Ecto neural progenitor cell (in vitro differentiated cells): ENCODE measurements at regions not wholly inside any gene's neighbourhood (a gene's known extent, or its start where the extent isn't known, plus 50 kb on each side); places are given as distances from the start of the nearest gene placed in this dataset.
"Not testable (repeated sequence)": the region's sequence is repeated elsewhere in the genome, so short reads cannot be mapped to it uniquely, and the experiment has no call there.

Source experiments
- DNase-seq: peaks from one replicate; pipeline ENCODE4 v3.0.0-alpha.2; 2018; ENCODE audit warnings: low spot score

DNA sequence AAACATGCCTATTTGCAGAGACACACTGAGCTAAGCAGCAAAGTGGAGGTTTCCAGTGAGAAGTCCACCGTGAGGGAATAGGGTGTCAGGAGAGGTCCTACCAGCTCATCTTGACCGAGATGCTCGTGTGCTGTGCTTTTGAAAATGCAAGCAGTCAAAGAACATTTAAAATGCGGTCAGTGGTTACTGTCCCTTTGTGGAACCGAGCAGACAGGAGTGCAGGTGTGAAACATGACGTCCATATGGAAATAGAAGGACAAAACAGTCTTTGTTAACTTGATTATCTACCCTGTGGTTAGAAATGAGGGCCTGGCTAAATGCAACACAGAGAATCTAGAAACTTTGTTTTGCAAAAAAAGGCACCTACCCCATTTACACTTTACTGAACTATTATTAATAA is 473.3 kb downstream of the SPATA31A6 start:
- not testable (repeated sequence) for DNase-seq

DNA sequence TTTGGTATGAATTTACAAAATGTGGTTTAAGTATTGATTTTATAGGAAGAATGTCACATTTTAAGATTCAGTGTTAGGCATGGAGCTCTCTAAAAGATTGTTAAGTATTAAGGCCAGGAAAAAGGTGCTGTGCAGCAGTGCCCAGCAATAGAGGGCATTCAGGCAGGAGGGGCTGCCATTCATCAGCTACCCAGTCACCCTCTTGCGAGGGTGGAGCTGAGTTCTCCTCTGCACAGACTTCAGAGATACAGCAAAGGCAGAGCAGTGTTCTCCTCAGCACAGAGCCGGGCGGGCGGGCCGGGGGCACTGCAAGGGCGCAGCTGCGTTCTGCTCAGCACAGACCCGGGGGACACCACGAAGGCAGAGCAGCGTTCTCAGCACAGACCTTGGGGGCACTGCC is 474.0 kb downstream of the SPATA31A6 start:
- DNase-seq = not testable (repeated sequence)

DNA sequence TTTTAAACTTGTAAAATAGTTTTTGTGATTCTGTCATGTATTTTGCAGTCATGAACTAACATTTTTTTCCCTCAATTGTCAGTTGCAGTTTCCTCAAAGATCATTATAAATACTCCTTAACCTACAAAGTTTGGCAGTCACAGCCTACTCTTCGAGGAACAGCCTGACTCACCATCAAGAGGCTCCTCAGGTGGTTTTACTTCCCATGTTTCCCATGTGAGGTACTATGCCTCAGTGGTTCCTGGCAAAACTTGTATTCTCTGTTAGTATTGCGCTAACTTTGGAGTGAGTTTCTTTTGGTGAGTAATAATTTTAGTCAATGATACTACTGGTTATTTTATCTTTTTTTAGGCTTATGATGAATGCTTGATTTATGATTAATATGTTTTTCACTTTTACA is 513.7 kb downstream of the SPATA31A6 start:
- DNase-seq = not testable (repeated sequence)

DNA sequence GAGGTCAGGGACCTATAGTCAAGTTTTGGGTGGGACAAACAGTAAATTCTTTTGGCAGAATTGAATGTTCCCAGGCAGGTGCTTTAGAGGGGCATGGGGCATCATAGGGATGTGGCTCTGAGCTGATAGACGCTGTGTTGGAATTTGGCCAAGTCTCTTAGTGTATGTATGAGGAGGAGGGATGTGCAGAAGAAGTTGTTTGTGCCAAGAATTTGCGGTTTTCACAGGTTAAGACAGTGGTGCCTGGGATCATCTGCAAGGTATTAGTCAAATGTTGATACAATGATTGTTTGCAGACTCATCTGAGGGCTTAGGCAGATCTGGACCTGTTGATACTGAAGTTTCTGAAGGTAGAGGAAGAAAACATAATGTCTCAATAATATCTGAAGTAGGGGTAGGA is 519.4 kb downstream of the SPATA31A6 start:
- not testable (repeated sequence) for DNase-seq

DNA sequence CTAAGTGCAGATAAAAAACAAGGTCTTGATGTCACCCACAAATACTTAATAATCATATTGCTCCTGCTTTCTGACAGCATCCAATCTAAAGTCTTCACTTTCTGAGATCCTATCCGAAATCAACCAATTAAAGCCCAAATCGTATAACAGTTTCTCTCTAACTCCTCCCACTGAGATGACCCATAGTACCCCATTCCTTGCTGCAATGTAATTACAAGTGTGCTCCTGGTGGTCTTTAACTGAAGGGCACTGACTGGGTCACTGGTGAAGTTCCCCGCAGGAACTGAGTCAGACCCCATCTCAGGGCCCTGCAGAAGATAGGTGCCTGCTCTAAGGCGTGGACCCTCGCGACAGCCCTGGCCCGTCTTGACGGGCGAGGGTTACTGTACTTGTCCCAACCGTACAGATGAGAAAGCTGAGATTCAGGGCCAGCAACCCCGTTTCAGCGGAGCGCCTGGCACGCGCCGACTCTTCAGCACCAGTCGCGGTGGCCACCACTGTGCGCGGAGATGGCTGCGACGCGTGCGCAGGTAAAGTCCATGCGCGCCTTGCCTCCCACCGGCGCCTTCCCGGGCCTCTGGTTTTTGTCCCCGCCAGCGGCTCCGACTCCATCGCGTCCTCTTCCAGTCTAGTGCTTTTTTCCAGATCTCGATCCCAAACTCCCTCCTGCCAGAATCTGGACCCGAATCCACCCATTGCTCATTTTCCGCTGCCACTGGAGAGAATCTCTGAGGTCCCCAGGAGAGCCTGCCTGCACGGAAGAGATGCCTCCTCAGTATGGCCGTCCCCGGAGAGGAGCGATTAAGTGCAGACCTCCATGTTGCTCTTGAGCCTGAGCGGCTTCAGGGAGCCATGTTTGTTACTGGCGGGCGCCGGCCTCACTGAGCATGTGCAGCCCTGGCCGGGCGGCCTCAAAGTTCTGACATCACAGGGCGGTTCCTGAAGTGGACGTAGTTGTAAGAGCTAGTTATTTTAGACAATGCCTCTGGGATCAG is 541.7 kb downstream of the SPATA31A6 start:
- DNase-seq = not testable (repeated sequence)

DNA sequence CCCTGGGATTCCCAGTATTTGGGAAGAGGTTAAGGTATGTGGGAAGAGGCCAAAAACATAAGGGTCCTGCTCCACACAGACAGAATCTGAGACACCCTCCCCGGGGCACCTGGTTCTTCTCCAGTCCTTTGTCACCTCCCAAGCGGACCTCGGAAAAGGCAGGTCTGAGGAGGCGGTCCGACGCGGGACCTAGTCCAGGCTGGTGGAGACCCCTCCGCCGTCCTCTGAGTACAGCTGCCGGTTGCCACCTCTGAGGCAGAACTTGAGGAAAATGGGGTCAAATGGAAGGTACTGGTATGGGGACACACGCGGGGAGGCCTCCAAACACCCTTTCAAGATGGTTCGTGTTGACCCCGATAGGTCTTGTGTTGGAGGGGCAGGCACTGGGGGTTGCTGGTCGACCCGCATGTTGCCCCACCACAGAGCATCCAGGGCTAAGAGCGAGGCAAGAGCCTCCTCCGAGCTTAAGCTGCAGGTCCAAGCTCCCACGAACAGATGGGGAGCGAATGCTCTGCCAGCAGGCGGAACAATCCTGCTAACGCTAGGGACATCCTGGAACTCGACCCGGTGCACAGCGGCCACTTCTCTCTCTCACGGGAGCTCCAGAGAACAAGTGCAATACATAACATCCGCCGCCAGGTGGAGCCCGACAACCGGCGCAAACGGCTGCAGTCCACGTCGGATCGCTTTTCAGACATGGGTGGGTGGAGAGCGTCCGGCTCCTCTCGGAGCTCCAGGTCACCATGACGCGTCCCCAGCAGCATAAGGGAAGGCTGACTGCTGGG is 559.8 kb downstream of the SPATA31A6 start:
- peak; percentile 91 for DNase-seq

DNA sequence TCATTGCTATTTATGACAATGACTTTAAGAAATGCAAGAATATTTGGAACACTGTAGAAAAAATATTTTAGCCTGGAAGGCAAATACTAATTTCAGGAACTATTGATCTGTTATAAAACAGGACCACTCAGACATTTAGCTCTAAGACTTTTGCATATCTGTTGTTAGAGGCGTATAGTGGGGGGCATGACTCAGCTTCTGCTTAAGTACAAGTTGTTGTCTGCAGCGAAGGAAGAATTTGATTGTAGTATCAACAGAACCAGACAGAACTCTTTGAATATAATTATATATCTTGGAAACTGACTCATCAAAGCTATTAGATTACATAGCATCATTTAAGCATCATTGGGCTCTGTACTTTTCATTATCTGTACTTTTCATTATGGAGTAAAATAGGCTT is 573.8 kb downstream of the SPATA31A6 start:
- DNase-seq = not testable (repeated sequence)

DNA sequence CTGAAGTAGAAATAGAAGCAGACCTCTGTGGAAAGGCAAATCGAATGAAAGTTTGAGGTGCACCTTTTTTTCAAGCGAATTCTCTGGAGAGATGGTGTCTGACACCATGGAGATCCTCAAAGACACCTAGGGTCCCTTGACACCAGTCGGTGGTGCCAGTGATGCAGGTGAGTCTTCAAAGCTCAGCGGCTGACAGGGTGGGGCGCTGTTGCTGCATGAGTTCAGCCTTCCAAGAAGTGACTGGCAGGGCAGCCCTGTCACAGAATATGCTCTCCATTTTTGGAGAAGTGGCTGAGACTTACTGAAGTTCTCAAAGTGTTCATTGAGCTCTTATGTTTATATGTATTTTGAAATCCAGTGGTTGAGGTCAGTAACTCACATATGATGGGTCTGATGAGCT is 575.9 kb downstream of the SPATA31A6 start:
- DNase-seq = not testable (repeated sequence)

DNA sequence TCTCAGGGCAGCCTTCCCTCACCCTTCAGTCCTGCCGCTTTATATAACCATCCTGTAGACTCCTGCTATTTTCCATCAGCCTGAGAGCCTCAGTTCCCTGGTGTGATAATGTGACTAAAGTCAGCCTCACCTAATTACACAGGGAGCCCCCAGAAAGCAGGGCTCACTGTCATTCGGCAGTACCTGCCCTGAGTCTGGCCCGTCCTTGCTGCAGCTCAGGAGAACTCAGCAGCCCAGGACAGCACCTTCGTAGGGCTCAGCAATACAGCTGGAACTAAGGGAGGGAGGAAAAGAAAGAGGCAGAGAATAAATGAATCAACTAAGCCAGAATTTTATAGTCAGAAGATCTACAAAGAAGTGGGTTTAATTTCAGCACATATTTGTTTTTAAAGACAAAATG is 598.7 kb downstream of the SPATA31A6 start:
- not testable (repeated sequence) for DNase-seq

DNA sequence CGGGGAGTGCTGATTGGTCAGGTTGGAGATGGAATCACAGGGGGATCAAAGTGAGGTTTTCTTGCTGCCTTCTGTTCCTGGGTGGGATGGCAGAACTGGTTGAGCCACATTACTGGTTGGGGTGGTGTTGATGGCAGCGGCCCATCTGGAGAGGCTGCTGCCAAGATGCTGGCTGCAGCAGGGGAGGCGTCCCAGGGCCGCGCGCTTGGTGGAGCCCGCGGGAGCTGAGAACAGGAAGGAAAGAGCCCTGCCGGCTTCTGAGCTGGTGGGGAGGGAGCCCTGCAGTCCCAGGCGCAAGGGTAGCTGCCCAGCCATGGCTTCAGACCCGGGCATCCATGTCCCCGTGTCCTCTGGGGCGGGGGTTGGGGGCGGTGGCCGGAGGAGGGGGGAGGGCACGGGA is 609.3 kb downstream of the SPATA31A6 start:
- not testable (repeated sequence) for DNase-seq

DNA sequence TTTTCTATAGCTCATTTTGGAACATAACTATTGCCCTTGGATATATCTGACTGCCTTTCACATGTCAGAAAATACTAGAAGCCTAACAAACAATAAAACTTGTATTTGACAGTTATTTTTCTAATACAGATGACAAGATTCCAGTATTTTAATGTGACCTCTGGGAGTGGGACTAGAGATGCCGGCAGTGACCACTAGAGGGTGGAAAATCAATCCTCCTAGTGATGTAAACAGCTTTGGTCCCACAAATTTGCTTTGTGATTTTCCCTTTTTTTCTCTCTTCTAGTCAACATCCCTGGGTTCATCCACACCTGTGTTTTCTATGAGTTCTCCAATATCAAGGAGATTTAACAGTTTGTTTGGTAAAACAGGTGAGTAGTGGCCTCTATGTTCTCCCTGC is 615.1 kb downstream of the SPATA31A6 start:
- not testable (repeated sequence) for DNase-seq

DNA sequence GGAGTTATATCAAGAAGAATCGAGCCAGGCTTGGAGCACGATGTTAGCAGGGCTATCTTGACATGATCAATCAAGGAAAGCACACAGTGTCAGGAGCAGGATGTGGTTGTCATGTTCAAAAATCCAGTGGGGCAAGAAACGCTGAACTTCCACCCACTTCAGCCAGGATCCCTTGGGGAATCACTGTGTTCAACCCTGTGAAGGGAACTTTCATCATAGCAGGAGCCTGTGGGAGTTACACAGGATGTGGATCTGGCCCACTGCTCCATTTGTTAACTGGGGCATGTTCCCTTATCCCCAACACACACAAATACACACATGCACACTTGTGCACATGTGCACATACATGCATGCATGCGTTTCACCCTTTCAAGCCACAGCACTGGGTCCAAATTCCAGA is 619.3 kb downstream of the SPATA31A6 start:
- not testable (repeated sequence) for DNase-seq

DNA sequence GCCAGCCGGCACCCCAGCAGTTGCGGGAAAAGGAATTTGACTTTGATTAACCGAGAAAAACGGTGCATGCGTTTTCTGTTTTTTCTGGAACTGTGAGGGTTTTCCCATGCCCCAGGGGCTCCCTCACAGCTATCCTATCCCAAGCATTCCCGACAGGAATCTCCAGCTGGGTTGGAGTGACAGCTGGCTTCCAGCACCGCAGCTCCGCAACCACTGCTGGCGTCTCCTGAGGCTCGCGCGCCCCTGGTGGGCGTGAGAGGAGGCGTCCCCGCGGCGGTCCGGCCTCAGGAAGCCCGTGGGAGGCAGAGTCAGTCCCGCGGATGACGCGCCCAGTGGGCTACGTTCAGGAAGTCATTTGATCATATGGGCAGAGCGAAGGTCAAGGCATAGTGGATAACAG is 623.2 kb downstream of the SPATA31A6 start:
- peak; percentile 55 for DNase-seq

DNA sequence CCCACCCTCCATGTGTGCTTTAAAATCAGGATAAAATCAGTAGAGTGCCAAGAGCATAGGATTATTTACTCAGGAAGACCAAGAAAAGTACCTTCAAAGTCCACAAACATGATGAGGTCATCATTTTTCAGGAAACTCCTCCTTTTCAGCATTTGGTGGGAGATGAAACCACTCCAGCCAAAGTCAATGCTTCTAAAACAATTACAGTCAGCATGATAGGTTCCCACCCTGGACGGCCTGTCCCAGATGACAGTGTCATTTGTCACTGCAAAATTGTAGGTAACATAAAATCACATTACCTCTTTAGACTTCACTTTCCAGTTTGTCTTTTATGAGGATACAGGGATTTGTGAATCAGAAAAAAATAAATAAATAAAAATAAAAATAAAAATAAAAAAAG is 638.0 kb downstream of the SPATA31A6 start:
- not testable (repeated sequence) for DNase-seq

DNA sequence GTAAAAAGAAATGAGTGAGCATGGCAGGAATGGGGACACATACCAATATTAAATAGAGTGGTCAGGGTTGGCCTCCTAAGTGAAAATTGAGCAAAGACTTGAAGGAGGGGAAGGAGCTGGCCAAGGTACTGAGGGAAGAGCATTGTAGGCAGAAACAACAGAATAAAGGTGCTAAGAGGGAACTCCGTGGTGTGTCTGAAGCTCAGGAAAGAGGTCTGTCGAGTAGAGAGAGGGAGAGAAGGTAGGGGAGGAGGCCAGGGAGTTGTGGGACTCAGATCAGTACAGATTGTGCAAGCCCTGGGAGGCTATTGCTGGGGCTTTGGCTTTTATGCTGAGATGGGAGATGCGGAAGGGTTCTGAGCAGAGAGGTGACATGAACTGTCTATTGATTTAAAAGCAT is 664.7 kb downstream of the SPATA31A6 start:
- not testable (repeated sequence) for DNase-seq

DNA sequence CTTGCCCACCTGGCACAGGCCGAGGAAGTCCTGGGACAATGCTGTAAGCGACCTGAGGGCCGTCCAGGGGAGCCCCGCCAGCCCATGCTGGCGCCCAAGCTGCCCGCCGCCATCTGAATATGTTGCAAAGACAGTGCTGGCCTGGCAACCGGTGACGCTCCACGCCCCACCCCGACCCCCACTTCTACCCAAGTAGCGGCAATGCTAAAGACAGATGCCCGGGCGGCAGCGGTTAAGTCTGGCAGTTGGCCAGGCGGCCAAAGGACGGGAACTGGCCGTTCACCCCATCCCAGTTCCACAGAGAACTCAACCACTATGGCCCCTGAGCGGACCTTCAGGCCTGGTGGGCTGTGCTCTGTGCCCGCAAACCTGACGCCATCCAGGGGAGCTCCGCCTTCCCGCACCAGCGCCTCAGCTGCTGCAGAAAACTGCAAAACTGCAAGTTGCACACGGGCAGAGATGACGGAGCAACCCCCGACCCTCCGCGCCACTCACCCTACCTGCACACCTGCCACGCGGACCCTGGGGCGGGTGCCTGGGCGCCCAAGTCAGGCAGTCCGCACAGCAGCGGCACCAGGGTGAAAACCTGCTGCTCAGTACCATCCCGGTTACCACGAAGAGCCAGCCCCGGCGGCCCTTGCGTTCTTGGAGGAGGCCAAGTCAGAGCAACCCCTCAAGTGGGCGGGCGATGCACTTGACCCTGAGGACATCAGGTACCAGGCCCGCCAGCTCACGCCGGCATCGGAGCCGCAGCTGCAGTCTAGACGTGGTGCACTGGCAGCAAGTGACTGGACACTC is 667.6 kb downstream of the SPATA31A6 start:
- DNase-seq = not testable (repeated sequence)

DNA sequence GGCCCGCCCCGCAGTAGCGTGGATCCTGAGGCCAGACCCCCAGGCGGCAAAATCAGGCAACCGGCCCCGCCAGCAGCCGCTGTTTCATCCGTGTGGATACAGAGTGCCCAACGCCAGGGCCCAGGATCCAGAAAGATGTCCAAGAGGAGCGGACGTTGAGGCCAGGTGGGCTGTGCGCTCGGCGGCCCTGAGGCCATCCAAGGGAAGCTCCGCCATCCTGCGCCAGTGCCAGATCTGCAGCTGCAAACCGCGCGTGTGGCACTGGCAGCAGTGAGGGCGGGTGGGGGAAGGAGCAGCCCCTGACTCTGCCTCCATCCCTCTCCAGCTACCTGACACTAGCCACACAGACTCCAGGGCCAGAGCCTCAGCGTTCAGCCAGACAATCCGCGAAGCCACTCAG is 668.2 kb downstream of the SPATA31A6 start:
- DNase-seq = not testable (repeated sequence)

DNA sequence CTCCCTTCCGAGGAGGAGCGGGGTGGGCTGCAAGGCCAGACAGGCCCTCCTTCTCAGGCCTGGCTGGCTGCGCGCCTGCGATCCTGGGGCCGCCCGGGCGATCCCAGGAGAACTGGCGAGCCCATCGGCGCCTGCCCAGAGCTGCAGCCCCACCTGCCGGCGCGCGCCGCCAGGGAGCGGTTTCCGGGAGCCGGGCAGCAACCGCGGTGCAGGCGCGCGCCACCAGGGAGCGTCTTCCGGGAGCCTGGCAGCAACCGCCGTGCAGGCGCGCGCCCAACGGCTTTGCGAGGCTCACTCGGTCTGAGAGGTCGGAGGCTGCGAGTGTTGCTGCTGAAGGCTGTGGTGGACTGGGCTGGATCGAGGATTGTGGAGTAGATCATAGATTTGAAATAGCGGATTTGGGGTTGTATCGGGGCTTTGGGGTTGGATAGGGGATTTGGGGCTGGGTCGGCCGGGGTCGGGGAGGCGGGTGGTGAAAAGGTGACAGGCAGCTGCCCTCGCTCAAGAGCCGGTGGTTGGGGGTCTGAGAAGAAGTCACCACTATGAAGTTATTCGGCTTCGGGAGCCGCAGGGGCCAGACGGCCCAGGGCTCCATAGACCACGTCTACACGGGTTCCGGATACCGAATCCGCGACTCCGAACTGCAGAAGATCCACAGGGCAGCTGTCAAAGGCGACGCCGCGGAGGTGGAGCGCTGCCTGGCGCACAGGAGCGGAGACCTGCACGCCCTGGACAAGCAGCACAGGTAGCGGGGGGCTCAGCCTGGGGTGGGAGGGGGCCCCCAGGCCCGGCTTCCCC is 668.9 kb downstream of the SPATA31A6 start:
- DNase-seq = peak; percentile 78

DNA sequence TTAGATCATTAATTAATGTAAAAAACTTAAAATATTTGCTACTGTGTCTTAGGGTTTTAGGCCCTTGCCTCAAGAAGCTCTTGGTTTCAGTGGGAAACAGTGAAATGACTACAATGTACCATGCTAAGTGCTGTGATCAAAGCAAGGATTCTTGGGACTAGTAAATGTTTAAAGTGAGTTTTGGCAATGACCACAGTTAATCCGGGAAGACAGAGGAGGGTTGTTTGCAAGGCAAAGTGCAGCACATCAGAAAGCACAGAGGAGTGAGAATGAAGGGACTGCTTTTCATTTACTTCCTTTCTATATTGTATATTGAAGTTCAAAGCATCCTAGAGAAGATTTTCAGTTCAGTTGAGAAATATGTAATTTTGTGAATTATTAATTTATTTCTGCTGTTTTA is 676.7 kb downstream of the SPATA31A6 start:
- DNase-seq = not testable (repeated sequence)

DNA sequence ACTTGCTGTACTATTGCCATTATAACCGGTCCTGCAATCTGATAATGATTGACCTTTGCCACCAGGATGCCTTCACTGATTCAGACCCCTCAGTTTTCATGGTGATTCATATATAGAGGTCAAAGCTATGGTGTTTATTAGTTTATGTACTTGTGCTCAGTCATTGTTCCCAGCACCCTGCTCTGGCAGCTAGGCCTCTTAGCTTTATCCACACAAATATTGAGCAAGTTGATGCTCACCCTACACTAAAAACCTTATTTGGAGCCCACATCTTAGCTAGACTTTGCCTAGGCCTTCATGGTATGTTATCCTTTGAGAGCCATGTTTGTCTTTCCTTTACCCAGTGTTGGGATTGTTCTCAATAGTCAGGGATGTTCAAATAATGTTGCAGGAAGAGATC is 679.0 kb downstream of the SPATA31A6 start:
- DNase-seq = not testable (repeated sequence)
